Panc1 (cell line): ENCODE measurements at regions not wholly inside any gene's neighbourhood (a gene's known extent, or its start where the extent isn't known, plus 50 kb on each side); places are given as distances from the start of the nearest gene placed in this dataset.

ENCODE experiments used
- ATAC-seq: fragments of 200-7000 bp; cut with Tn5 transposase; 2 replicates; pipeline ENCODE4 v1.9.1; 2020; ENCODE audit warnings: mild to moderate bottlenecking, moderate library complexity
- BruUV-seq: library from RNA; stranded (reverse); fragments of 400-500 nt; replicated peaks from 2 replicates; lab custom pipeline; 2021; lab: Mats Ljungman, UMichigan
- CTCF ChIA-PET: fragments of 300-600 bp; sonication (Branson Sonifier 250); formaldehyde crosslinking; loops from one replicate; lab custom pipeline; 2022; ENCODE audit warnings: antibody characterized with exemption; lab: Charles Lee
- POLR2A ChIA-PET: fragments of 300-600 bp; sonication (Branson Sonifier 250); formaldehyde crosslinking; loops from one replicate; lab custom pipeline; 2022; ENCODE audit warnings: antibody characterized with exemption; lab: Charles Lee
- DNase-seq: peaks from one replicate; pipeline ENCODE4 v3.0.0-alpha.2; 2010; ENCODE audit warnings: low read depth, low spot score
- H3K27ac ChIP-seq: 2 replicates; pipeline ENCODE4 v1.5.1; 2011; ENCODE audit warnings: mild to moderate bottlenecking, low read length, inconsistent platforms
- H3K27me3 ChIP-seq: fragments of 200-500 bp; sonication (Bioruptor generic); 2 replicates; pipeline ENCODE4 v1.6.0; 2014; ENCODE audit warnings: low read length, inconsistent platforms; ENCODE audit not compliant: control insufficient read depth, insufficient read depth
- H3K36me3 ChIP-seq: fragments of 200-500 bp; sonication (Bioruptor generic); 2 replicates; pipeline ENCODE4 v1.5.1; 2014; ENCODE audit warnings: inconsistent platforms, mild to moderate bottlenecking, low read length, moderate library complexity; ENCODE audit not compliant: control insufficient read depth, insufficient read depth
- H3K4me1 ChIP-seq: 2 replicates; pipeline ENCODE4 v1.5.1; 2011; ENCODE audit warnings: inconsistent platforms, mild to moderate bottlenecking, low read length, moderate library complexity; ENCODE audit not compliant: control insufficient read depth, insufficient read depth
- H3K4me3 ChIP-seq, 2 experiments: 2 replicates each; pipeline ENCODE4 v1.5.1; 2011 to 2012; ENCODE audit warnings: low read depth in 2 of 2, low read length in 2 of 2, mild to moderate bottlenecking in 2 of 2, inconsistent platforms in 1 of 2, moderate library complexity in 1 of 2
- H3K9me3 ChIP-seq: fragments of 200-500 bp; sonication (Bioruptor generic); 2 replicates; pipeline ENCODE4 v1.5.1; 2014; ENCODE audit warnings: low read depth, mild to moderate bottlenecking, inconsistent platforms, low read length, moderate library complexity; ENCODE audit not compliant: control insufficient read depth, insufficient read depth
- POLR2AphosphoS5 ChIP-seq: IDR thresholded peaks from 2 replicates; pipeline ENCODE4 v1.6.1; 2012; ENCODE audit warnings: mild to moderate bottlenecking, low read depth, low read length, moderate library complexity
- SIN3A ChIP-seq: IDR thresholded peaks from 2 replicates; pipeline ENCODE4 v1.6.1; 2012; ENCODE audit warnings: low read depth, mild to moderate bottlenecking, low read length, moderate library complexity, borderline replicate concordance; ENCODE audit not compliant: insufficient read depth
- TCF7L2 ChIP-seq: IDR thresholded peaks from 2 replicates; pipeline ENCODE4 v1.6.1; 2011; ENCODE audit warnings: mild to moderate bottlenecking, low read depth, low read length, inconsistent platforms
- in situ Hi-C: cut with HindIII; loops from 2 replicates; pipeline ENCODE4 v1.10.0; 2016; ENCODE audit warnings: low sequenced_read_pairs, low pct_unique_long_range_greater_than_20kb
- intact Hi-C: fragments of 100-400 bp; cut with micrococcal nuclease; formaldehyde crosslinking; loops from one replicate; pipeline ENCODE4 v1.10.0; 2022; ENCODE audit not compliant: unreplicated experiment
- TF ChIP-seq, protein P1 (sequence below): fragments of 450-650 bp; IDR thresholded peaks from 2 replicates; pipeline ENCODE4 v1.5.1; 2017; ENCODE audit warnings: mild to moderate bottlenecking
- TF ChIP-seq, protein P2 (sequence below), 2 experiments: IDR thresholded peaks; 2 replicates each; pipeline ENCODE4 v1.6.1; 2011 to 2012; ENCODE audit warnings: low read depth in 2 of 2, control low read depth in 1 of 2, low read length in 1 of 2, mild to moderate bottlenecking in 1 of 2, moderate library complexity in 1 of 2; ENCODE audit not compliant: insufficient read depth in 1 of 2

DNA sequence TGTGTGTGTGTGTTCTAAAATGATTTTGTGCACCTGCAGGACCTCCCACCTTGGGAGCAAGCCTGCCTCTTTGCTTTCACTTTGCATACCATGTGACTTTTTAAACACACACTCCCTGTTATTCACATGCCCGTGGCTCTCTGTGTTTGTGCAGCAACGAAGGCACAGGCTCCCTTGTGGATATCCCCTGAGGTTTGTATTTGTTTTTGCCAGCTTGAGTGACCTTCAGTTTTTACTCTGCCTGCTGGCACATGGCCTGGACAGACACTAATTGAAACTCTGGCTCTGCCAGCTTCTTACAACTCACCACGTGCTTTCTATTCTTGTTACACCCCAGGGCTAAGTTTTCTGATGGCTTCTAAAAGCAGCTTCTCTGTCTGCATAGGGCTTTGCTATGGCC is 885.8 kb downstream of the SH3BGRL start:
- no peaks in the 10 kb centered on the region for H3K4me1 ChIP-seq
- ATAC-seq (no peak), DNase-seq (no peak)
- H3K9me3 ChIP-seq = no peaks in the 10 kb centered on the region
- ChIA-PET CTCF (no interaction called here), POLR2A (no interaction called here)
- no peaks in the 10 kb centered on the region for H3K27me3 ChIP-seq
- in situ Hi-C loops (no loop called here), intact Hi-C loops (no loop called here)
- no peaks in the 10 kb centered on the region for H3K36me3 ChIP-seq
- H3K4me3 ChIP-seq = no peak overlapping the region
- H3K27ac ChIP-seq = no peak overlapping the region
- TF ChIP-seq, protein P1, sequence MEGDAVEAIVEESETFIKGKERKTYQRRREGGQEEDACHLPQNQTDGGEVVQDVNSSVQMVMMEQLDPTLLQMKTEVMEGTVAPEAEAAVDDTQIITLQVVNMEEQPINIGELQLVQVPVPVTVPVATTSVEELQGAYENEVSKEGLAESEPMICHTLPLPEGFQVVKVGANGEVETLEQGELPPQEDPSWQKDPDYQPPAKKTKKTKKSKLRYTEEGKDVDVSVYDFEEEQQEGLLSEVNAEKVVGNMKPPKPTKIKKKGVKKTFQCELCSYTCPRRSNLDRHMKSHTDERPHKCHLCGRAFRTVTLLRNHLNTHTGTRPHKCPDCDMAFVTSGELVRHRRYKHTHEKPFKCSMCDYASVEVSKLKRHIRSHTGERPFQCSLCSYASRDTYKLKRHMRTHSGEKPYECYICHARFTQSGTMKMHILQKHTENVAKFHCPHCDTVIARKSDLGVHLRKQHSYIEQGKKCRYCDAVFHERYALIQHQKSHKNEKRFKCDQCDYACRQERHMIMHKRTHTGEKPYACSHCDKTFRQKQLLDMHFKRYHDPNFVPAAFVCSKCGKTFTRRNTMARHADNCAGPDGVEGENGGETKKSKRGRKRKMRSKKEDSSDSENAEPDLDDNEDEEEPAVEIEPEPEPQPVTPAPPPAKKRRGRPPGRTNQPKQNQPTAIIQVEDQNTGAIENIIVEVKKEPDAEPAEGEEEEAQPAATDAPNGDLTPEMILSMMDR = no peak
- TF ChIP-seq TCF7L2 (no peak), SIN3A (no peak), POLR2AphosphoS5 (no peak)
- TF ChIP-seq, protein P2, sequence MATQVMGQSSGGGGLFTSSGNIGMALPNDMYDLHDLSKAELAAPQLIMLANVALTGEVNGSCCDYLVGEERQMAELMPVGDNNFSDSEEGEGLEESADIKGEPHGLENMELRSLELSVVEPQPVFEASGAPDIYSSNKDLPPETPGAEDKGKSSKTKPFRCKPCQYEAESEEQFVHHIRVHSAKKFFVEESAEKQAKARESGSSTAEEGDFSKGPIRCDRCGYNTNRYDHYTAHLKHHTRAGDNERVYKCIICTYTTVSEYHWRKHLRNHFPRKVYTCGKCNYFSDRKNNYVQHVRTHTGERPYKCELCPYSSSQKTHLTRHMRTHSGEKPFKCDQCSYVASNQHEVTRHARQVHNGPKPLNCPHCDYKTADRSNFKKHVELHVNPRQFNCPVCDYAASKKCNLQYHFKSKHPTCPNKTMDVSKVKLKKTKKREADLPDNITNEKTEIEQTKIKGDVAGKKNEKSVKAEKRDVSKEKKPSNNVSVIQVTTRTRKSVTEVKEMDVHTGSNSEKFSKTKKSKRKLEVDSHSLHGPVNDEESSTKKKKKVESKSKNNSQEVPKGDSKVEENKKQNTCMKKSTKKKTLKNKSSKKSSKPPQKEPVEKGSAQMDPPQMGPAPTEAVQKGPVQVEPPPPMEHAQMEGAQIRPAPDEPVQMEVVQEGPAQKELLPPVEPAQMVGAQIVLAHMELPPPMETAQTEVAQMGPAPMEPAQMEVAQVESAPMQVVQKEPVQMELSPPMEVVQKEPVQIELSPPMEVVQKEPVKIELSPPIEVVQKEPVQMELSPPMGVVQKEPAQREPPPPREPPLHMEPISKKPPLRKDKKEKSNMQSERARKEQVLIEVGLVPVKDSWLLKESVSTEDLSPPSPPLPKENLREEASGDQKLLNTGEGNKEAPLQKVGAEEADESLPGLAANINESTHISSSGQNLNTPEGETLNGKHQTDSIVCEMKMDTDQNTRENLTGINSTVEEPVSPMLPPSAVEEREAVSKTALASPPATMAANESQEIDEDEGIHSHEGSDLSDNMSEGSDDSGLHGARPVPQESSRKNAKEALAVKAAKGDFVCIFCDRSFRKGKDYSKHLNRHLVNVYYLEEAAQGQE (IDR thresholded peaks at IDR 0.05; ENCODE audit: insufficient read depth in 1 of 2, low read depth in 2 of 2, low read length in 1 of 2) = no peak
- BruUV-seq = no TSS peak

DNA sequence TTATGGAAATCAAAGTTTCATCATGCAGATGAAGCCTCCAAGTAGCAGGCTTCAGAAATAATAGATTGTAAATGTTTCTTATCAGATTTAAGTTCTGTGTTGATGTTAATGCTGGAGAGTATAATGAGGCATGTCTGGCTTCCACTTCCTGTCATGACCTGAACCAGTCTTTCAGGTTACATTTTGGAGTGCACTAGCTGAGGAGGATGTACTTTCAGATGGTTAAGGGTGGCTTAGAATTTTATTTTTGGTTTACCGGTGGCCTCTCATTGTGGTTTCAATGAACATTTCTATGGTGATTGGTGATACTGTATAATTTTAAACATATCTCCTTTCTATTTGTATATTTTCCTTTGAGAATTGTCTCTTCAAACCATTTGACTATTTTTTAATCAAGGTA is 890.4 kb downstream of the SH3BGRL start:
- POLR2A ChIA-PET = no interaction called here
- intact Hi-C loops = no loop called here

More for the DNA sequence above, 890.4 kb downstream of the SH3BGRL start:
- no peak overlapping the region for H3K27ac ChIP-seq
- H3K4me1 ChIP-seq = no peaks in the 10 kb centered on the region
- no peaks in the 10 kb centered on the region for H3K9me3 ChIP-seq
- no peak for TF ChIP-seq POLR2AphosphoS5
- TF ChIP-seq SIN3A = no peak
- TF ChIP-seq, protein P1 = no peak
- TF ChIP-seq, protein P2 (IDR thresholded peaks at IDR 0.05; ENCODE audit: insufficient read depth in 1 of 2, low read depth in 2 of 2, low read length in 1 of 2) = no peak
- no peak for TF ChIP-seq TCF7L2
- DNase-seq = no peak
- ATAC-seq = no peak
- no peaks in the 10 kb centered on the region for H3K36me3 ChIP-seq
- no peak overlapping the region for H3K4me3 ChIP-seq
- BruUV-seq = no TSS peak
- no peaks in the 10 kb centered on the region for H3K27me3 ChIP-seq
- CTCF ChIA-PET = no interaction called here
- in situ Hi-C loops = no loop called here
